ENCODE measurements at regions not wholly inside any gene's neighbourhood (a gene's known extent, or its start where the extent isn't known, plus 50 kb on each side); places are given as distances from the start of the nearest gene placed in this dataset.

- TF ChIP-seq POLR2A (IDR thresholded peaks at IDR 0.05) (no peak), CTCF (IDR thresholded peaks at IDR 0.05 in 4 of 5, conservative IDR thresholded peaks at IDR 0.05 in 1 of 5) (no peak)
Measured at GRCh38 chr12:42855362-42855950, 265.9 kb upstream of the PRICKLE1 start.
